ENCODE measurements at regions not wholly inside any gene's neighbourhood (a gene's known extent, or its start where the extent isn't known, plus 50 kb on each side); places are given as distances from the start of the nearest gene placed in this dataset.

Small RNA genes in the stretch of these regions (small RNA-seq; reads per million reads assigned to genes)
- gene RNU6-366P: 0 reads per million in 4 donors
